HCT116 (cell line): ENCODE measurements at regions not wholly inside any gene's neighbourhood (a gene's known extent, or its start where the extent isn't known, plus 50 kb on each side); places are given as distances from the start of the nearest gene placed in this dataset.

ENCODE experiments used
- ATAC-seq: fragments of 200-7000 bp; cut with Tn5 transposase; 2 replicates; pipeline ENCODE4 v1.9.1; 2020; ENCODE audit warnings: mild to moderate bottlenecking, moderate library complexity
- BruUV-seq: library from RNA; stranded (reverse); fragments of 400-500 nt; replicated peaks from 2 replicates; lab custom pipeline; 2021; lab: Mats Ljungman, UMichigan
- CTCF ChIA-PET: fragments of 300-600 bp; sonication (Branson Sonifier 250); formaldehyde crosslinking; loops from one replicate; lab custom pipeline; 2021; ENCODE audit warnings: antibody characterized with exemption; lab: Charles Lee
- POLR2A ChIA-PET: fragments of 300-600, 350-600 bp; sonication (Branson Sonifier 250); formaldehyde crosslinking; loops from one replicate; lab custom pipeline; 2021; ENCODE audit warnings: antibody characterized with exemption; lab: Charles Lee
- RAD21 ChIA-PET, 2 experiments: fragments of 300-600 bp; sonication (Branson Sonifier 250); formaldehyde crosslinking; loops; one replicate each; lab custom pipeline; 2023; ENCODE audit warnings: low total read pairs in 2 of 2; ENCODE audit not compliant: uncharacterized antibody in 2 of 2, unreplicated experiment in 2 of 2, low non-redundant PET in 1 of 2; lab: Charles Lee
- DNase-seq: peaks from one replicate; pipeline ENCODE4 v3.0.0-alpha.2; 2010; ENCODE audit warnings: low read depth, low spot score
- H2AFZ ChIP-seq: fragments of 200-600 bp; shearing (Covaris generic), sonication (generic); 2 replicates; pipeline ENCODE4 v1.6.1; 2017; ENCODE audit warnings: low read depth, mixed run types, mixed read lengths, antibody characterized with exemption, low read length; ENCODE audit not compliant: poor library complexity, severe bottlenecking
- H3K27ac ChIP-seq: 2 replicates; pipeline ENCODE4 v1.5.1; 2012; ENCODE audit warnings: low read depth, low read length
- H3K27me3 ChIP-seq: fragments of 200-600 bp; sonication (generic); 2 replicates; pipeline ENCODE4 v1.6.1; 2016; ENCODE audit warnings: mixed run types, low read length, mixed read lengths; ENCODE audit not compliant: insufficient read depth
- H3K36me3 ChIP-seq, 2 experiments: fragments of 200-500 bp in 1 of 2; fragments of 200-600 bp in 1 of 2; sonication (Bioruptor generic) in 1 of 2; sonication (generic) in 1 of 2; 2 replicates each; pipeline versions ENCODE4 v1.5.1 to v1.6.1; 2014 to 2016; ENCODE audit warnings: low read length in 2 of 2, inconsistent platforms in 1 of 2, mixed read lengths in 1 of 2, mixed run types in 1 of 2; ENCODE audit not compliant: insufficient read depth in 2 of 2, control insufficient read depth in 1 of 2
- H3K4me1 ChIP-seq, 2 experiments: fragments of 200-600 bp in 1 of 2; sonication (generic) in 1 of 2; 2 replicates each; pipeline versions ENCODE4 v1.5.1 to v1.6.1; 2012 to 2017; ENCODE audit warnings: low read length in 2 of 2, inconsistent platforms in 1 of 2, mild to moderate bottlenecking in 1 of 2, mixed read lengths in 1 of 2, mixed run types in 1 of 2, moderate library complexity in 1 of 2; ENCODE audit not compliant: insufficient read depth in 2 of 2, control insufficient read depth in 1 of 2
- H3K4me2 ChIP-seq: fragments of 200-600 bp; sonication (generic); 2 replicates; pipeline ENCODE4 v1.6.1; 2017; ENCODE audit warnings: mixed run types, low read length, mixed read lengths
- H3K4me3 ChIP-seq, 2 experiments: fragments of 200-600 bp in 1 of 2; sonication (generic) in 1 of 2; replicated peaks in 1 of 2; 2 replicates each; pipeline ENCODE4 v1.5.1; 2011 to 2016; ENCODE audit warnings: low read length in 2 of 2, control low read depth in 1 of 2, low read depth in 1 of 2, mild to moderate bottlenecking in 1 of 2, mixed read lengths in 1 of 2, mixed run types in 1 of 2
- H3K79me2 ChIP-seq: fragments of 200-600 bp; sonication (generic); 2 replicates; pipeline ENCODE4 v1.6.1; 2017; ENCODE audit warnings: mild to moderate bottlenecking, mixed run types, low read length, moderate library complexity, mixed read lengths; ENCODE audit not compliant: insufficient read depth
- H3K9ac ChIP-seq: fragments of 200-600 bp; sonication (generic); 2 replicates; pipeline ENCODE4 v1.6.1; 2016; ENCODE audit warnings: low read length, mixed read lengths
- H3K9me2 ChIP-seq: fragments of 200-600 bp; sonication (generic), shearing (Covaris generic); 2 replicates; pipeline ENCODE4 v1.6.1; 2017; ENCODE audit warnings: mixed run types, mild to moderate bottlenecking, moderate library complexity; ENCODE audit not compliant: insufficient read depth
- H3K9me3 ChIP-seq, 2 experiments: fragments of 200-500 bp in 1 of 2; fragments of 200-600 bp in 1 of 2; sonication (Bioruptor generic) in 1 of 2; sonication (generic) in 1 of 2; 2 replicates each; pipeline ENCODE4 v1.6.1; 2014 to 2017; ENCODE audit warnings: low read length in 2 of 2, mixed read lengths in 2 of 2, inconsistent platforms in 1 of 2, low read depth in 1 of 2, mild to moderate bottlenecking in 1 of 2, mixed run types in 1 of 2, moderate library complexity in 1 of 2; ENCODE audit not compliant: control insufficient read depth in 1 of 2, insufficient read depth in 1 of 2
- H4K20me1 ChIP-seq: fragments of 200-600 bp; sonication (generic), shearing (Covaris generic); 2 replicates; pipeline ENCODE4 v1.6.1; 2017; ENCODE audit warnings: mixed run types, mild to moderate bottlenecking, moderate library complexity; ENCODE audit not compliant: insufficient read depth
- ATF3 ChIP-seq: IDR thresholded peaks from 2 replicates; pipeline ENCODE4 v1.6.1; 2012
- EGR1 ChIP-seq: IDR thresholded peaks from 2 replicates; pipeline ENCODE4 v1.6.1; 2012; ENCODE audit warnings: low read depth
- EZH2 ChIP-seq: fragments of 200-600 bp; sonication (generic); IDR thresholded peaks from 2 replicates; pipeline ENCODE4 v1.6.1; 2017; ENCODE audit warnings: antibody characterized with exemption, mixed run types
- EZH2phosphoT487 ChIP-seq: fragments of 200-600 bp; IDR thresholded peaks from 2 replicates; pipeline ENCODE4 v1.6.1; 2018; ENCODE audit warnings: antibody characterized with exemption, borderline replicate concordance
- POLR2A ChIP-seq: IDR thresholded peaks from 2 replicates; pipeline ENCODE4 v1.7.0; 2011; ENCODE audit warnings: borderline replicate concordance; ENCODE audit not compliant: insufficient read depth, insufficient read length; ENCODE audit errors: extremely low read depth
- RAD21 ChIP-seq: IDR thresholded peaks from 2 replicates; pipeline ENCODE4 v1.6.1; 2012; ENCODE audit warnings: low read depth, mild to moderate bottlenecking
- SIN3A ChIP-seq: IDR thresholded peaks from 2 replicates; pipeline ENCODE4 v1.6.1; 2012; ENCODE audit warnings: low read depth
- SP1 ChIP-seq: IDR thresholded peaks from 2 replicates; pipeline ENCODE4 v1.6.1; 2012; ENCODE audit warnings: low read depth
- SRF ChIP-seq: IDR thresholded peaks from 2 replicates; pipeline ENCODE4 v1.6.1; 2012; ENCODE audit warnings: low read depth
- TCF7L2 ChIP-seq: IDR thresholded peaks from 2 replicates; pipeline ENCODE4 v1.7.0; 2011; ENCODE audit warnings: borderline replicate concordance, inconsistent platforms; ENCODE audit not compliant: insufficient read depth, insufficient read length; ENCODE audit errors: extremely low read depth
- ZBTB33 ChIP-seq: IDR thresholded peaks from 2 replicates; pipeline ENCODE4 v1.6.1; 2011; ENCODE audit warnings: mild to moderate bottlenecking, low read length, moderate library complexity; ENCODE audit not compliant: insufficient replicate concordance; ENCODE audit errors: extremely low read depth
- ZFX ChIP-seq: fragments of 450-650 bp; IDR thresholded peaks from 2 replicates; pipeline ENCODE4 v1.6.1; 2017
- ZNF274 ChIP-seq: fragments of 200-500 bp; sonication (Bioruptor generic); IDR thresholded peaks from 2 replicates; pipeline ENCODE4 v1.6.1; 2014; ENCODE audit warnings: mild to moderate bottlenecking, low read depth, low read length, inconsistent platforms
- intact Hi-C: fragments of 100-400 bp; cut with micrococcal nuclease; formaldehyde crosslinking; loops from 2 replicates; pipeline ENCODE4 v1.10.0; 2022

- H2AFZ ChIP-seq = no peak overlapping the region
- TF ChIP-seq ZNF274 (no peak), SP1 (no peak), SIN3A (no peak), EZH2 (no peak), ATF3 (no peak), EZH2phosphoT487 (no peak), TCF7L2 (no peak), ZBTB33 (no peak), EGR1 (no peak), ZFX (no peak), SRF (no peak), RAD21 (no peak), POLR2A (no peak)
- DNase-seq (no peak), ATAC-seq (no peak)
- no peaks in the 10 kb centered on the region for H3K9me2 ChIP-seq
- no peak overlapping the region for H3K9ac ChIP-seq
- H3K27ac ChIP-seq = no peak overlapping the region
- H3K4me3 ChIP-seq = no peak overlapping the region
- no peaks in the 10 kb centered on the region for H3K27me3 ChIP-seq
- H3K4me1 ChIP-seq = no peaks in the 10 kb centered on the region
- intact Hi-C loops = no loop called here
- ChIA-PET CTCF (no interaction called here), RAD21 (no interaction called here), POLR2A (no interaction called here)
- H3K9me3 ChIP-seq = no peaks in the 10 kb centered on the region
- no peaks in the 10 kb centered on the region for H4K20me1 ChIP-seq
- H3K79me2 ChIP-seq = no peaks in the 10 kb centered on the region
- no peaks in the 10 kb centered on the region for H3K36me3 ChIP-seq
- H3K4me2 ChIP-seq = no peak overlapping the region
- BruUV-seq = no TSS peak
These were observed 364.7 kb downstream of the GPD2 start for GRCh38 chr2:156800781-156801361.
